ENCODE measurements at regions not wholly inside any gene's neighbourhood (a gene's known extent, or its start where the extent isn't known, plus 50 kb on each side); places are given as distances from the start of the nearest gene placed in this dataset.

DNA sequence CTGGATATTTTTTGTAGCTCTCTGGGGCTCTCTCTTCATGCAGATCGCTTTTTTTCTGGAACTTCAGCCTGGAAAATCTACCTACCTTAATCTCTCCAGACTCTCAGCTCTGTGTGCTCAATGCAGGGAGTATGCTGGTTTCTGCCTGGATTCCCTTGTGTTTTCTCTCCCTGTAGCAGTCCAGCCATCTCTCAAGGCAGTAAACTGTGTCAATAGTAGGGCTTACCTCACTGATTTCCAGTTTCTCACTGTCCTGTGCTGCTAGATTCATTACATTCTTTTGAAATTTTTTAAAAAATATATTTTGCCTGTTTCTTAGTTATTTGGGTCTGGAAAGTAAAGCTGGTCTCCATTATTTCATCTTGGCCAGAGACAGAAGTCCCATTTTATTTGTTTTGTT, 951.4 kb downstream of the NR2F1-AS1 start:
- Histone ChIP-seq H3K27me3 (ENCODE audit: control insufficient read depth, insufficient read depth, low read length) (no peaks in the 10 kb centered on the region), H4K20me1 (ENCODE audit: control insufficient read depth, extremely low read depth, insufficient read depth, low read length) (no peaks in the 10 kb centered on the region), H3K9ac (ENCODE audit: insufficient read depth, low read length) (no peak overlapping the region), H3K4me1 (ENCODE audit: control insufficient read depth, extremely low read depth, insufficient read depth, low read length) (no peaks in the 10 kb centered on the region), H3K36me3 (ENCODE audit: control insufficient read depth, insufficient read depth, low read length) (no peaks in the 10 kb centered on the region), H3K4me3 (replicated peaks in 1 of 4; ENCODE audit: control extremely low read depth in 1 of 4, insufficient read depth in 1 of 4, low read depth in 3 of 4, low read length in 4 of 4) (no peak overlapping the region), H3K4me2 (ENCODE audit: extremely low read depth, insufficient read depth, low read length) (no peak overlapping the region), H2AFZ (ENCODE audit: low read length) (no peak overlapping the region), H3K27ac (ENCODE audit: insufficient read depth, low read length) (no peak overlapping the region), H3K79me2 (ENCODE audit: control insufficient read depth, insufficient read depth, low read length) (no peaks in the 10 kb centered on the region), H3K9me3 (ENCODE audit: control insufficient read depth, insufficient read depth, low read depth, low read length) (no peaks in the 10 kb centered on the region)
- TF ChIP-seq EZH2 (IDR thresholded peaks at IDR 0.05; ENCODE audit: low read length, missing control alignments), result no peak
- TF ChIP-seq, protein P1, sequence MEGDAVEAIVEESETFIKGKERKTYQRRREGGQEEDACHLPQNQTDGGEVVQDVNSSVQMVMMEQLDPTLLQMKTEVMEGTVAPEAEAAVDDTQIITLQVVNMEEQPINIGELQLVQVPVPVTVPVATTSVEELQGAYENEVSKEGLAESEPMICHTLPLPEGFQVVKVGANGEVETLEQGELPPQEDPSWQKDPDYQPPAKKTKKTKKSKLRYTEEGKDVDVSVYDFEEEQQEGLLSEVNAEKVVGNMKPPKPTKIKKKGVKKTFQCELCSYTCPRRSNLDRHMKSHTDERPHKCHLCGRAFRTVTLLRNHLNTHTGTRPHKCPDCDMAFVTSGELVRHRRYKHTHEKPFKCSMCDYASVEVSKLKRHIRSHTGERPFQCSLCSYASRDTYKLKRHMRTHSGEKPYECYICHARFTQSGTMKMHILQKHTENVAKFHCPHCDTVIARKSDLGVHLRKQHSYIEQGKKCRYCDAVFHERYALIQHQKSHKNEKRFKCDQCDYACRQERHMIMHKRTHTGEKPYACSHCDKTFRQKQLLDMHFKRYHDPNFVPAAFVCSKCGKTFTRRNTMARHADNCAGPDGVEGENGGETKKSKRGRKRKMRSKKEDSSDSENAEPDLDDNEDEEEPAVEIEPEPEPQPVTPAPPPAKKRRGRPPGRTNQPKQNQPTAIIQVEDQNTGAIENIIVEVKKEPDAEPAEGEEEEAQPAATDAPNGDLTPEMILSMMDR (conservative IDR thresholded peaks at IDR 0.05 in 1 of 2, IDR thresholded peaks at IDR 0.05 in 1 of 2; ENCODE audit: low read depth in 1 of 2, low read length in 2 of 2), result no peak
- no peak for DNase-seq (ENCODE audit: low read depth in 2 of 2)

DNA sequence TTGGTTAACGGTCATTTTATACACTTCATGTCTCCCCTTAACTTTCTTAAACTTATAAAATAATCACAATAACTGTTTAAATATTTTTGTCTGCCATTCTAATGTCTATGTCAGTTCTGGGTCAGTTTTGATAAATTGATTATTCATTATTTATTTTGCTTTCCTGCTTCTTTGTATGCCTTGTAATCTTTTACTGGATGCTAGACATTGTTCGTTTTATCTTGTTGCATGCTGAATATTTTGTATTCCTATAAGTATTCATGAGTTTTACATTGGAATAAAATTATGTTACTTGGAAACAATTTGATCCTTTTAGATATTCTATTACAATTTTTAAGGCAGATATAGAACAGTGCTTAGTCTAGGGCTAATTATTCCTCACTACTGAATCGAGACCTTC, 952.0 kb downstream of the NR2F1-AS1 start:
- H3K79me2 ChIP-seq (ENCODE audit: control insufficient read depth, insufficient read depth, low read length), result no peaks in the 10 kb centered on the region
- H3K9ac ChIP-seq (ENCODE audit: insufficient read depth, low read length), result no peak overlapping the region
- no peaks in the 10 kb centered on the region for H3K36me3 ChIP-seq (ENCODE audit: control insufficient read depth, insufficient read depth, low read length)
- no peak overlapping the region for H2AFZ ChIP-seq (ENCODE audit: low read length)
- TF ChIP-seq EZH2 (IDR thresholded peaks at IDR 0.05; ENCODE audit: low read length, missing control alignments), result no peak
- TF ChIP-seq, protein P1 (conservative IDR thresholded peaks at IDR 0.05 in 1 of 2, IDR thresholded peaks at IDR 0.05 in 1 of 2; ENCODE audit: low read depth in 1 of 2, low read length in 2 of 2), result no peak
- H3K27me3 ChIP-seq (ENCODE audit: control insufficient read depth, insufficient read depth, low read length), result no peaks in the 10 kb centered on the region
- no peak overlapping the region for H3K4me3 ChIP-seq (replicated peaks in 1 of 4; ENCODE audit: control extremely low read depth in 1 of 4, insufficient read depth in 1 of 4, low read depth in 3 of 4, low read length in 4 of 4)
- H3K27ac ChIP-seq (ENCODE audit: insufficient read depth, low read length), result no peak overlapping the region
- DNase-seq (ENCODE audit: low read depth in 2 of 2), result no peak
- no peak overlapping the region for H3K4me2 ChIP-seq (ENCODE audit: extremely low read depth, insufficient read depth, low read length)
- no peaks in the 10 kb centered on the region for H3K9me3 ChIP-seq (ENCODE audit: control insufficient read depth, insufficient read depth, low read depth, low read length)
- H3K4me1 ChIP-seq (ENCODE audit: control insufficient read depth, extremely low read depth, insufficient read depth, low read length), result no peaks in the 10 kb centered on the region
- no peaks in the 10 kb centered on the region for H4K20me1 ChIP-seq (ENCODE audit: control insufficient read depth, extremely low read depth, insufficient read depth, low read length)

DNA sequence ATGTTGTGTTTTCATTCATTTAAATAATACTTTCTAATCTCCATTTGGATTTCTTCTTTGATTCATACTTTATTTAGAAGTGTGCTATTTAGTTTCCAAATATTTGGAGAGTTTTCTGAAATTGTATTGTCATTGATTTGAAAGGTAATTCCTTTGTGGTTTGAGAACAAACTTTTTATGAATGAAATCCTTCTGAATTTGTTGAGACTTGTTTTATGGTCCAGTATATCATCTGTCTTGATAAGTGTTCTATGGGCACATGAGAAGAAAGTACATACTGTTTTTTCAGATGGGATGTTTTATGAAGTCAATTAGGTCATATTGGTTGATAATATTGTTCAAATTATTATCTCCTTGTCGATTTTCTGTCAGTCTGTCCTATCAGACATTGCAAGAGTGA, 953.8 kb downstream of the NR2F1-AS1 start:
- no peak overlapping the region for H3K9ac ChIP-seq (ENCODE audit: insufficient read depth, low read length)
- no peaks in the 10 kb centered on the region for H3K9me3 ChIP-seq (ENCODE audit: control insufficient read depth, insufficient read depth, low read depth, low read length)
- TF ChIP-seq EZH2 (IDR thresholded peaks at IDR 0.05; ENCODE audit: low read length, missing control alignments), result no peak
- TF ChIP-seq, protein P1 (conservative IDR thresholded peaks at IDR 0.05 in 1 of 2, IDR thresholded peaks at IDR 0.05 in 1 of 2; ENCODE audit: low read depth in 1 of 2, low read length in 2 of 2), result no peak
- H3K4me3 ChIP-seq (replicated peaks in 1 of 4; ENCODE audit: control extremely low read depth in 1 of 4, insufficient read depth in 1 of 4, low read depth in 3 of 4, low read length in 4 of 4), result no peak overlapping the region
- no peaks in the 10 kb centered on the region for H4K20me1 ChIP-seq (ENCODE audit: control insufficient read depth, extremely low read depth, insufficient read depth, low read length)
- no peaks in the 10 kb centered on the region for H3K27me3 ChIP-seq (ENCODE audit: control insufficient read depth, insufficient read depth, low read length)
- H3K79me2 ChIP-seq (ENCODE audit: control insufficient read depth, insufficient read depth, low read length), result no peaks in the 10 kb centered on the region
- H3K27ac ChIP-seq (ENCODE audit: insufficient read depth, low read length), result no peak overlapping the region
- DNase-seq (ENCODE audit: low read depth in 2 of 2), result no peak
- no peak overlapping the region for H3K4me2 ChIP-seq (ENCODE audit: extremely low read depth, insufficient read depth, low read length)
- no peaks in the 10 kb centered on the region for H3K4me1 ChIP-seq (ENCODE audit: control insufficient read depth, extremely low read depth, insufficient read depth, low read length)
- H2AFZ ChIP-seq (ENCODE audit: low read length), result no peak overlapping the region
- no peaks in the 10 kb centered on the region for H3K36me3 ChIP-seq (ENCODE audit: control insufficient read depth, insufficient read depth, low read length)

Data from fibroblast of lung (primary cell).